ENCODE measurements at regions not wholly inside any gene's neighbourhood (a gene's known extent, or its start where the extent isn't known, plus 50 kb on each side); places are given as distances from the start of the nearest gene placed in this dataset.

- Mint-ChIP-seq H3K27ac (no peak overlapping the region), H3K4me1 (peaks cover 43% of the 10 kb centered on the region), H3K9me3 (peaks cover 18% of the 10 kb centered on the region), H3K4me3 (no peak overlapping the region), H3K27me3 (ENCODE audit: low read depth) (no peaks in the 10 kb centered on the region), H3K36me3 (no peaks in the 10 kb centered on the region)
- TF ChIP-seq CTCF (IDR thresholded peaks at IDR 0.05; ENCODE audit: unreplicated experiment) = no peak
- DNase-seq (ENCODE audit: low spot score in 2 of 2, unreplicated experiment in 2 of 2) = no peak
Observed at GRCh38 chr4:41322617-41323016, 65.9 kb downstream of the UCHL1 start.

GRCh38 chr4:41323179-41323578, 66.5 kb downstream of the UCHL1 start:
- Mint-ChIP-seq H3K27ac (no peak overlapping the region), H3K27me3 (ENCODE audit: low read depth) (no peaks in the 10 kb centered on the region), H3K9me3 (peaks cover 16% of the 10 kb centered on the region), H3K4me3 (no peak overlapping the region), H3K4me1 (peaks cover 47% of the 10 kb centered on the region), H3K36me3 (no peaks in the 10 kb centered on the region)
- DNase-seq (ENCODE audit: low spot score in 2 of 2, unreplicated experiment in 2 of 2) = no peak
- no peak for TF ChIP-seq CTCF (IDR thresholded peaks at IDR 0.05; ENCODE audit: unreplicated experiment)

GRCh38 chr4:41323706-41324105, 67.0 kb downstream of the UCHL1 start:
- peak overlapping the region; percentile 53 for H3K27ac Mint-ChIP-seq
- peaks cover 16% of the 10 kb centered on the region for H3K9me3 Mint-ChIP-seq
- H3K4me3 Mint-ChIP-seq = no peak overlapping the region
- H3K4me1 Mint-ChIP-seq = peaks cover 51% of the 10 kb centered on the region
- TF ChIP-seq CTCF (IDR thresholded peaks at IDR 0.05; ENCODE audit: unreplicated experiment) = no peak
- H3K36me3 Mint-ChIP-seq = no peaks in the 10 kb centered on the region
- DNase-seq (ENCODE audit: low spot score in 2 of 2, unreplicated experiment in 2 of 2) = no peak
- H3K27me3 Mint-ChIP-seq (ENCODE audit: low read depth) = no peaks in the 10 kb centered on the region

GRCh38 chr4:41324861-41325260, 68.1 kb downstream of the UCHL1 start:
- Mint-ChIP-seq H3K9me3 (peaks cover 13% of the 10 kb centered on the region), H3K4me1 (peaks cover 49% of the 10 kb centered on the region), H3K4me3 (no peak overlapping the region), H3K27me3 (ENCODE audit: low read depth) (no peaks in the 10 kb centered on the region), H3K36me3 (no peaks in the 10 kb centered on the region), H3K27ac (no peak overlapping the region)
- no peak for DNase-seq (ENCODE audit: low spot score in 2 of 2, unreplicated experiment in 2 of 2)
- TF ChIP-seq CTCF (IDR thresholded peaks at IDR 0.05; ENCODE audit: unreplicated experiment) = no peak

- Mint-ChIP-seq H3K36me3 (no peaks in the 10 kb centered on the region), H3K9me3 (peaks cover 14% of the 10 kb centered on the region), H3K27me3 (ENCODE audit: low read depth) (no peaks in the 10 kb centered on the region), H3K27ac (peak overlapping the region; percentile 83), H3K4me3 (no peak overlapping the region), H3K4me1 (peaks cover 49% of the 10 kb centered on the region)
- DNase-seq (ENCODE audit: low spot score in 2 of 2, unreplicated experiment in 2 of 2) = no peak
- TF ChIP-seq CTCF (IDR thresholded peaks at IDR 0.05; ENCODE audit: unreplicated experiment) = no peak
Observed at GRCh38 chr4:41325901-41326300, 69.2 kb downstream of the UCHL1 start.

GRCh38 chr4:41326776-41327175, 70.0 kb downstream of the UCHL1 start:
- no peak overlapping the region for H3K4me3 Mint-ChIP-seq

More at GRCh38 chr4:41326776-41327175, 70.0 kb downstream of the UCHL1 start:
- no peak overlapping the region for H3K27ac Mint-ChIP-seq
- peaks cover 55% of the 10 kb centered on the region for H3K4me1 Mint-ChIP-seq
- no peak for TF ChIP-seq CTCF (IDR thresholded peaks at IDR 0.05; ENCODE audit: unreplicated experiment)
- DNase-seq (ENCODE audit: low spot score in 2 of 2, unreplicated experiment in 2 of 2) = no peak
- H3K36me3 Mint-ChIP-seq = no peaks in the 10 kb centered on the region
- peaks cover 10% of the 10 kb centered on the region for H3K9me3 Mint-ChIP-seq
- H3K27me3 Mint-ChIP-seq (ENCODE audit: low read depth) = no peaks in the 10 kb centered on the region

Measured in mesothelial cell of epicardium (in vitro differentiated cells).